Astrocyte (in vitro differentiated cells and primary cell): ENCODE measurements at regions not wholly inside any gene's neighbourhood (a gene's known extent, or its start where the extent isn't known, plus 50 kb on each side); places are given as distances from the start of the nearest gene placed in this dataset.

Experiments used
- CTCF ChIP-seq: IDR thresholded peaks from 2 replicates; pipeline ENCODE4 v1.5.1; 2011; ENCODE audit warnings: low read depth, mild to moderate bottlenecking, inconsistent platforms, low read length, moderate library complexity; ENCODE audit not compliant: insufficient read depth
- EZH2 ChIP-seq: IDR thresholded peaks from 2 replicates; pipeline ENCODE4 v1.6.1; 2012; ENCODE audit warnings: mild to moderate bottlenecking, low read length, inconsistent platforms; ENCODE audit not compliant: insufficient read depth

DNA sequence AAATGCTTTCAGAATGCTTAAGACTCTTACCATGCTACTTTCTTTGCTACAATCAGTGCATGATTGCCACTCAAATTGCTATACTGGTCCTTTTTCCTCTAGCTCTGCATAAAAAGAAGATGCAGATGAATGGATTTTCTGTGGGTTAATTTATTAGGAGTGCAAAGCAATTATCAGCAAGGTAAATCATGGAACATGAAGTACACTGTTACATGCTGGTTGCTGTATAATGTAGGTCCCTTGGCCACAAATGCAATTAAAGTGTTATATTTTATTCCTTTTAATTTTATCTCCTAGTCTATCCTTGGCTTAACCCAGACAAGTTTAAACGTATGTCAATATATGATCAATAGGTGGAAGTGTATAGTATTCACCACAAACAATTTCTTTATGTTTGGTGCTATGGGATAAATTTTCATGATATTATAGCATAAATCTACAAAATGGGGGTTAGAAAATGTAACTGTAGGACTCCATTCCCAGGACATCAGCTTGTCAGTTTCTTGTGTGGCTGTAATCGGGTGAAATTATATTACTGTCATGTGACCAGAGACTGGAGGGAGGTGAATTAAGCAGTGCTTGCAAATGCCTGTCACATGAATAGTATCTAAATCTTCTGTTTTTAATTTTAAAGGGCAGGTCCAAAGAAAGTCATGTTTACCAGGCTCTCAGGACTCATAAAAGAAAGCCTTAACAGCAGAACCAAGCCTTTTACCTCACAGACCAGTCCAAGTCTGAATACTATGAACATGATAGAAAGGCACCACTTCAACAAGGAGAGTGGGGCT lies 176.9 kb upstream of the ID4 start:
- no peak for TF ChIP-seq CTCF
- TF ChIP-seq EZH2: no peak
